ENCODE measurements at regions not wholly inside any gene's neighbourhood (a gene's known extent, or its start where the extent isn't known, plus 50 kb on each side); places are given as distances from the start of the nearest gene placed in this dataset.

- DNase-seq, result no peak
Observed at GRCh38 chr2:151156431-151156830, 105.2 kb downstream of the RBM43 start.

GRCh38 chr2:151153601-151154000 is 108.1 kb downstream of the RBM43 start:
- no peak for DNase-seq

GRCh38 chr2:151150331-151151320 is 111.0 kb downstream of the RBM43 start:
- DNase-seq, result no peak

- no peak for DNase-seq
Observed at GRCh38 chr2:151138507-151138906, 123.2 kb downstream of the RBM43 start.

- no peak for DNase-seq
Observed at GRCh38 chr2:151137526-151137925, 124.1 kb downstream of the RBM43 start.

GRCh38 chr2:151120011-151120410 is 141.7 kb downstream of the RBM43 start:
- DNase-seq, result no peak

- no peak for DNase-seq
Observed at GRCh38 chr2:151119374-151119773, 142.3 kb downstream of the RBM43 start.

- no peak for DNase-seq
Observed at GRCh38 chr2:151118269-151118668, 143.4 kb downstream of the RBM43 start.

- no peak for DNase-seq
Observed at GRCh38 chr2:151114874-151115273, 146.8 kb downstream of the RBM43 start.

GRCh38 chr2:151113318-151113717 is 148.3 kb downstream of the RBM43 start:
- no peak for DNase-seq

GRCh38 chr2:151111599-151112278 is 149.9 kb downstream of the RBM43 start:
- DNase-seq, result no peak

GRCh38 chr2:151106805-151107506 is 154.7 kb downstream of the RBM43 start:
- DNase-seq, result no peak

- no peak for DNase-seq
Observed at GRCh38 chr2:151103551-151103950, 158.1 kb downstream of the RBM43 start.

- DNase-seq, result peak in 1 of 2 experiments; percentile 40
Observed at GRCh38 chr2:151102226-151102625, 159.4 kb downstream of the RBM43 start.

- DNase-seq, result no peak
Observed at GRCh38 chr2:151098841-151099240, 162.8 kb downstream of the RBM43 start.

GRCh38 chr2:151097895-151098294 is 163.8 kb downstream of the RBM43 start:
- no peak for DNase-seq

- DNase-seq, result peak; percentile 3 to 61
Observed at GRCh38 chr2:151097128-151097527, 164.5 kb downstream of the RBM43 start.

GRCh38 chr2:151096235-151096634 is 165.4 kb downstream of the RBM43 start:
- DNase-seq, result no peak

- no peak for DNase-seq
Observed at GRCh38 chr2:151095463-151095862, 166.2 kb downstream of the RBM43 start.

GRCh38 chr2:151091583-151091982 is 170.1 kb downstream of the RBM43 start:
- no peak for DNase-seq

GRCh38 chr2:151087377-151087776 is 174.3 kb downstream of the RBM43 start:
- no peak for DNase-seq

- no peak for DNase-seq
Observed at GRCh38 chr2:151085181-151085611, 176.5 kb downstream of the RBM43 start.
